Omental fat pad (tissue), 3 donors: ENCODE measurements at regions not wholly inside any gene's neighbourhood (a gene's known extent, or its start where the extent isn't known, plus 50 kb on each side); places are given as distances from the start of the nearest gene placed in this dataset.

Experiments used
- ATAC-seq: fragments of 150-250 bp; one replicate; pipeline ENCODE4 v1.9.1; 2016; ENCODE audit warnings: mild to moderate bottlenecking, moderate library complexity; ENCODE audit not compliant: low FRiP score
- DNase-seq: peaks from one replicate; pipeline ENCODE4 v3.0.0-alpha.2; 2019; ENCODE audit warnings: low spot score
- CTCF ChIP-seq, 3 donors: fragments of 450-650 bp; IDR thresholded peaks; one replicate each; pipeline ENCODE4 v1.5.1; 2016 to 2017; ENCODE audit warnings: antibody characterized with exemption in 3 of 3, mild to moderate bottlenecking in 3 of 3, moderate library complexity in 2 of 3

- no peak for TF ChIP-seq CTCF (IDR thresholded peaks at IDR 0.05)
- DNase-seq (no peak), ATAC-seq (no peak)
Measured at GRCh38 chr18:38046651-38047050, 481.1 kb upstream of the CELF4 start.

- no peak for DNase-seq
- ATAC-seq, result no peak
- no peak for TF ChIP-seq CTCF (IDR thresholded peaks at IDR 0.05)
Measured at GRCh38 chr18:38045845-38046244, 480.2 kb upstream of the CELF4 start.

GRCh38 chr18:38042211-38042890, 476.8 kb upstream of the CELF4 start:
- DNase-seq (no peak), ATAC-seq (no peak)
- TF ChIP-seq CTCF (IDR thresholded peaks at IDR 0.05), result no peak

GRCh38 chr18:38038242-38038641, 472.6 kb upstream of the CELF4 start:
- ATAC-seq, result no peak
- TF ChIP-seq CTCF (IDR thresholded peaks at IDR 0.05), result no peak
- no peak for DNase-seq

GRCh38 chr18:38035193-38035592, 469.6 kb upstream of the CELF4 start:
- no peak for DNase-seq
- ATAC-seq, result no peak
- TF ChIP-seq CTCF (IDR thresholded peaks at IDR 0.05), result no peak

- DNase-seq (no peak), ATAC-seq (no peak)
Measured at GRCh38 chr18:38033282-38033681, 467.7 kb upstream of the CELF4 start.

More at GRCh38 chr18:38033282-38033681, 467.7 kb upstream of the CELF4 start:
- no peak for TF ChIP-seq CTCF (IDR thresholded peaks at IDR 0.05)
